ENCODE measurements at regions not wholly inside any gene's neighbourhood (a gene's known extent, or its start where the extent isn't known, plus 50 kb on each side); places are given as distances from the start of the nearest gene placed in this dataset.

DNA sequence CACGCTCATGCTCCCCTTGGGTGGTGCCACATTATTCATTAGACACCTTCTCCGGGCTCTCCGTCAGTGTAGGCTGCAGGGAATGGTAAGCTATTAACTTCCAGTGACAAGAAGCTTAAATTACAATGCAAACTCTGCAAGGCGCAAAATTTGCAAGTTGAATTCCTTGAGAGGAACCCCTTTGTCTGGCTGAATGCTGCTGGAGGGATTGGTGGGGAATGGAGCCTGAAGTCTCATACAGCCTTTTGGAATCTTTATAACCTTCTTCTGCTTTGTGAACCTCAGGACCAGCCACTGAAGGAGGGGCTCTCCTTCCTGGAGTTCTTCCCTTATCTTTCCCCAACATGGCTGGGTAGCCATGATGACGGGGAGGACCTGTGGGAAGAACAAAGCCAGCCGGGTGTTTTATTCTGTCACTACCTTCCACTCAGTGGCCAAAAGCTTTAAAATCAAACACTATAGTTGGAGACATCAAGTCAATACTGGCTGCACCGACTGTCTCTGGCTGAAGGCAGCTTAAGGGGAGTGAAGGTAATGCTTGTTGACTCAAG lies 220.9 kb upstream of the EPHA4 start:
- no peak overlapping the region for H3K9ac ChIP-seq (ENCODE audit: insufficient read depth, low read depth, low read length)
- no peaks in the 10 kb centered on the region for H3K79me2 ChIP-seq (ENCODE audit: insufficient read depth, low read length)
- no peak overlapping the region for H2AFZ ChIP-seq (ENCODE audit: low read length)
- WGBS (ENCODE audit: low lambda C conversion rate): 25% methylated on average over 7 of the region's 7 CpGs
- H3K36me3 ChIP-seq (replicated peaks in 1 of 2; ENCODE audit: control insufficient read depth in 1 of 2, insufficient read depth in 2 of 2, low read length in 2 of 2): no peaks in the 10 kb centered on the region
- TF ChIP-seq MLLT10 (CRISPR knock-in tag; IDR thresholded peaks at IDR 0.05) (no peak), TBP (CRISPR knock-in tag; IDR thresholded peaks at IDR 0.05) (no peak), NFYB (CRISPR knock-in tag; IDR thresholded peaks at IDR 0.05) (no peak), ZNF430 (CRISPR knock-in tag; IDR thresholded peaks at IDR 0.05) (no peak), NAIF1 (CRISPR knock-in tag; IDR thresholded peaks at IDR 0.05; ENCODE audit: borderline replicate concordance) (no peak), ZSCAN21 (CRISPR knock-in tag; IDR thresholded peaks at IDR 0.05; ENCODE audit: borderline replicate concordance) (no peak), GPBP1L1 (CRISPR knock-in tag; IDR thresholded peaks at IDR 0.05) (no peak), ZNF274 (CRISPR knock-in tag; IDR thresholded peaks at IDR 0.05) (no peak), ZNF569 (CRISPR knock-in tag; IDR thresholded peaks at IDR 0.05; ENCODE audit: borderline replicate concordance) (no peak), ZMAT5 (CRISPR knock-in tag; IDR thresholded peaks at IDR 0.05; ENCODE audit: borderline replicate concordance, low read depth) (no peak), ZFP36 (IDR thresholded peaks at IDR 0.05; ENCODE audit: borderline replicate concordance, low read depth, low read length, partially characterized antibody) (no peak), ARNT (IDR thresholded peaks at IDR 0.05) (no peak), SNRNP70 (IDR thresholded peaks at IDR 0.05; ENCODE audit: low read depth, low read length) (no peak)
- TF ChIP-seq, protein P1, sequence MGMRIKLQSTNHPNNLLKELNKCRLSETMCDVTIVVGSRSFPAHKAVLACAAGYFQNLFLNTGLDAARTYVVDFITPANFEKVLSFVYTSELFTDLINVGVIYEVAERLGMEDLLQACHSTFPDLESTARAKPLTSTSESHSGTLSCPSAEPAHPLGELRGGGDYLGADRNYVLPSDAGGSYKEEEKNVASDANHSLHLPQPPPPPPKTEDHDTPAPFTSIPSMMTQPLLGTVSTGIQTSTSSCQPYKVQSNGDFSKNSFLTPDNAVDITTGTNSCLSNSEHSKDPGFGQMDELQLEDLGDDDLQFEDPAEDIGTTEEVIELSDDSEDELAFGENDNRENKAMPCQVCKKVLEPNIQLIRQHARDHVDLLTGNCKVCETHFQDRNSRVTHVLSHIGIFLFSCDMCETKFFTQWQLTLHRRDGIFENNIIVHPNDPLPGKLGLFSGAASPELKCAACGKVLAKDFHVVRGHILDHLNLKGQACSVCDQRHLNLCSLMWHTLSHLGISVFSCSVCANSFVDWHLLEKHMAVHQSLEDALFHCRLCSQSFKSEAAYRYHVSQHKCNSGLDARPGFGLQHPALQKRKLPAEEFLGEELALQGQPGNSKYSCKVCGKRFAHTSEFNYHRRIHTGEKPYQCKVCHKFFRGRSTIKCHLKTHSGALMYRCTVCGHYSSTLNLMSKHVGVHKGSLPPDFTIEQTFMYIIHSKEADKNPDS (CRISPR knock-in tag; IDR thresholded peaks at IDR 0.05): no peak
- H4K20me1 ChIP-seq (ENCODE audit: insufficient read depth, low read length): no peaks in the 10 kb centered on the region
- CTCF ChIA-PET (ENCODE audit: low intra/inter-chr PET ratio, low total read pairs): no interaction called here
- no peak overlapping the region for H3K4me3 ChIP-seq (replicated peaks in 1 of 3; ENCODE audit: insufficient read depth in 1 of 3, low read depth in 2 of 3, low read length in 3 of 3)
- no peak overlapping the region for H3K27ac ChIP-seq (ENCODE audit: extremely low read length, insufficient read depth, low read length)
- ATAC-seq (no peak), DNase-seq (ENCODE audit: low spot score) (no peak), FAIRE-seq (no peak)
- intact Hi-C loops (cut with micrococcal nuclease; ENCODE audit: unreplicated experiment): no loop called here
- H3K4me1 ChIP-seq (ENCODE audit: insufficient read depth, low read length): no peaks in the 10 kb centered on the region
- in situ Hi-C loops (cut with HindIII; ENCODE audit: extremely low pct_ligation_motif_present, low pct_unique_long_range_greater_than_20kb): no loop called here
- H3K4me2 ChIP-seq (ENCODE audit: low read depth, low read length): no peak overlapping the region
- POLR2A ChIA-PET: no interaction called here
- no peaks in the 10 kb centered on the region for H3K27me3 ChIP-seq (ENCODE audit: control insufficient read depth in 1 of 2, insufficient read depth in 2 of 2, low read length in 2 of 2)
- peaks cover 5% of the 10 kb centered on the region for H3K9me3 ChIP-seq (ENCODE audit: low read length)
- no TSS peak for BruUV-seq (replicated peaks)

Measured in HepG2 (cell line).